Panc1 (cell line): ENCODE measurements at regions not wholly inside any gene's neighbourhood (a gene's known extent, or its start where the extent isn't known, plus 50 kb on each side); places are given as distances from the start of the nearest gene placed in this dataset.

Source experiments
- ATAC-seq: fragments of 200-7000 bp; cut with Tn5 transposase; 2 replicates; pipeline ENCODE4 v1.9.1; 2020; ENCODE audit warnings: mild to moderate bottlenecking, moderate library complexity
- BruUV-seq: library from RNA; stranded (reverse); fragments of 400-500 nt; replicated peaks from 2 replicates; lab custom pipeline; 2021; lab: Mats Ljungman, UMichigan
- CTCF ChIA-PET: fragments of 300-600 bp; sonication (Branson Sonifier 250); formaldehyde crosslinking; loops from one replicate; lab custom pipeline; 2022; ENCODE audit warnings: antibody characterized with exemption; lab: Charles Lee
- POLR2A ChIA-PET: fragments of 300-600 bp; sonication (Branson Sonifier 250); formaldehyde crosslinking; loops from one replicate; lab custom pipeline; 2022; ENCODE audit warnings: antibody characterized with exemption; lab: Charles Lee
- DNase-seq: peaks from one replicate; pipeline ENCODE4 v3.0.0-alpha.2; 2010; ENCODE audit warnings: low read depth, low spot score
- H3K27ac ChIP-seq: 2 replicates; pipeline ENCODE4 v1.5.1; 2011; ENCODE audit warnings: mild to moderate bottlenecking, low read length, inconsistent platforms
- H3K27me3 ChIP-seq: fragments of 200-500 bp; sonication (Bioruptor generic); 2 replicates; pipeline ENCODE4 v1.6.0; 2014; ENCODE audit warnings: low read length, inconsistent platforms; ENCODE audit not compliant: control insufficient read depth, insufficient read depth
- H3K36me3 ChIP-seq: fragments of 200-500 bp; sonication (Bioruptor generic); 2 replicates; pipeline ENCODE4 v1.5.1; 2014; ENCODE audit warnings: inconsistent platforms, mild to moderate bottlenecking, low read length, moderate library complexity; ENCODE audit not compliant: control insufficient read depth, insufficient read depth
- H3K4me1 ChIP-seq: 2 replicates; pipeline ENCODE4 v1.5.1; 2011; ENCODE audit warnings: inconsistent platforms, mild to moderate bottlenecking, low read length, moderate library complexity; ENCODE audit not compliant: control insufficient read depth, insufficient read depth
- H3K4me3 ChIP-seq, 2 experiments: 2 replicates each; pipeline ENCODE4 v1.5.1; 2011 to 2012; ENCODE audit warnings: low read depth in 2 of 2, low read length in 2 of 2, mild to moderate bottlenecking in 2 of 2, inconsistent platforms in 1 of 2, moderate library complexity in 1 of 2
- H3K9me3 ChIP-seq: fragments of 200-500 bp; sonication (Bioruptor generic); 2 replicates; pipeline ENCODE4 v1.5.1; 2014; ENCODE audit warnings: low read depth, mild to moderate bottlenecking, inconsistent platforms, low read length, moderate library complexity; ENCODE audit not compliant: control insufficient read depth, insufficient read depth
- POLR2AphosphoS5 ChIP-seq: IDR thresholded peaks from 2 replicates; pipeline ENCODE4 v1.6.1; 2012; ENCODE audit warnings: mild to moderate bottlenecking, low read depth, low read length, moderate library complexity
- SIN3A ChIP-seq: IDR thresholded peaks from 2 replicates; pipeline ENCODE4 v1.6.1; 2012; ENCODE audit warnings: low read depth, mild to moderate bottlenecking, low read length, moderate library complexity, borderline replicate concordance; ENCODE audit not compliant: insufficient read depth
- TCF7L2 ChIP-seq: IDR thresholded peaks from 2 replicates; pipeline ENCODE4 v1.6.1; 2011; ENCODE audit warnings: mild to moderate bottlenecking, low read depth, low read length, inconsistent platforms
- in situ Hi-C: cut with HindIII; loops from 2 replicates; pipeline ENCODE4 v1.10.0; 2016; ENCODE audit warnings: low sequenced_read_pairs, low pct_unique_long_range_greater_than_20kb
- intact Hi-C: fragments of 100-400 bp; cut with micrococcal nuclease; formaldehyde crosslinking; loops from one replicate; pipeline ENCODE4 v1.10.0; 2022; ENCODE audit not compliant: unreplicated experiment
- TF ChIP-seq, protein P1 (sequence below), 2 experiments: IDR thresholded peaks; 2 replicates each; pipeline ENCODE4 v1.6.1; 2011 to 2012; ENCODE audit warnings: low read depth in 2 of 2, control low read depth in 1 of 2, low read length in 1 of 2, mild to moderate bottlenecking in 1 of 2, moderate library complexity in 1 of 2; ENCODE audit not compliant: insufficient read depth in 1 of 2
- TF ChIP-seq, protein P2 (sequence below): fragments of 450-650 bp; IDR thresholded peaks from 2 replicates; pipeline ENCODE4 v1.5.1; 2017; ENCODE audit warnings: mild to moderate bottlenecking

GRCh38 chr9:111222757-111223156 is 107.3 kb downstream of the OR2K2 start:
- POLR2A ChIA-PET = no interaction called here
- in situ Hi-C loops = no loop called here
- intact Hi-C loops = no loop called here

DNA sequence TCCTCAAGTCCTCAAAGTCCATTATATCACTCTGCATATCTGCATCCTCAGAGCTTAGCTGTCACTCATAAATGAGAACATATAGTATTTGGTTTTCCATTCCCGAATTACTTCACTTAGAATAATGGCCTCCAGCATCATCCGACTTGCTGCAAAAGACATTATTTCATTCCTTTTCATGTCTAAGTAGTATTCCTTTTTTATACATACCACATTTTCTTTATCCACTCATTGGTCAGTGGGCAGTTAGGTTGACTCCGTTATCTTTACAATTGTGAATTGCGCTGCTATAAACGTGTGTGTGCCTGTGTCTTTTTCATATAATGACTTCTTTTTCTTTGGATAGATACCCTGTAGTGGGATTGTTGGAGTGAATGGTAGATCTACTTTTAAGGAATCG is 117.2 kb downstream of the OR2K2 start:
- H3K9me3 ChIP-seq = no peaks in the 10 kb centered on the region
- no peaks in the 10 kb centered on the region for H3K4me1 ChIP-seq
- ChIA-PET POLR2A (no interaction called here), CTCF (interaction anchor here (0.5 kb wide), 1 partner anchor 586 kb away, joined by 4 read pairs; no protein-coding TSS in a partner anchor)
- H3K36me3 ChIP-seq = no peaks in the 10 kb centered on the region
- no peaks in the 10 kb centered on the region for H3K27me3 ChIP-seq
- no peak overlapping the region for H3K4me3 ChIP-seq
- no peak for DNase-seq
- BruUV-seq = no TSS peak
- no peak overlapping the region for H3K27ac ChIP-seq
- ATAC-seq = no peak
- in situ Hi-C loops = no loop called here
- intact Hi-C loops = no loop called here
- TF ChIP-seq, protein P1, sequence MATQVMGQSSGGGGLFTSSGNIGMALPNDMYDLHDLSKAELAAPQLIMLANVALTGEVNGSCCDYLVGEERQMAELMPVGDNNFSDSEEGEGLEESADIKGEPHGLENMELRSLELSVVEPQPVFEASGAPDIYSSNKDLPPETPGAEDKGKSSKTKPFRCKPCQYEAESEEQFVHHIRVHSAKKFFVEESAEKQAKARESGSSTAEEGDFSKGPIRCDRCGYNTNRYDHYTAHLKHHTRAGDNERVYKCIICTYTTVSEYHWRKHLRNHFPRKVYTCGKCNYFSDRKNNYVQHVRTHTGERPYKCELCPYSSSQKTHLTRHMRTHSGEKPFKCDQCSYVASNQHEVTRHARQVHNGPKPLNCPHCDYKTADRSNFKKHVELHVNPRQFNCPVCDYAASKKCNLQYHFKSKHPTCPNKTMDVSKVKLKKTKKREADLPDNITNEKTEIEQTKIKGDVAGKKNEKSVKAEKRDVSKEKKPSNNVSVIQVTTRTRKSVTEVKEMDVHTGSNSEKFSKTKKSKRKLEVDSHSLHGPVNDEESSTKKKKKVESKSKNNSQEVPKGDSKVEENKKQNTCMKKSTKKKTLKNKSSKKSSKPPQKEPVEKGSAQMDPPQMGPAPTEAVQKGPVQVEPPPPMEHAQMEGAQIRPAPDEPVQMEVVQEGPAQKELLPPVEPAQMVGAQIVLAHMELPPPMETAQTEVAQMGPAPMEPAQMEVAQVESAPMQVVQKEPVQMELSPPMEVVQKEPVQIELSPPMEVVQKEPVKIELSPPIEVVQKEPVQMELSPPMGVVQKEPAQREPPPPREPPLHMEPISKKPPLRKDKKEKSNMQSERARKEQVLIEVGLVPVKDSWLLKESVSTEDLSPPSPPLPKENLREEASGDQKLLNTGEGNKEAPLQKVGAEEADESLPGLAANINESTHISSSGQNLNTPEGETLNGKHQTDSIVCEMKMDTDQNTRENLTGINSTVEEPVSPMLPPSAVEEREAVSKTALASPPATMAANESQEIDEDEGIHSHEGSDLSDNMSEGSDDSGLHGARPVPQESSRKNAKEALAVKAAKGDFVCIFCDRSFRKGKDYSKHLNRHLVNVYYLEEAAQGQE (IDR thresholded peaks at IDR 0.05; ENCODE audit: insufficient read depth in 1 of 2, low read depth in 2 of 2, low read length in 1 of 2) = no peak
- no peak for TF ChIP-seq SIN3A
- TF ChIP-seq POLR2AphosphoS5 = no peak
- TF ChIP-seq, protein P2, sequence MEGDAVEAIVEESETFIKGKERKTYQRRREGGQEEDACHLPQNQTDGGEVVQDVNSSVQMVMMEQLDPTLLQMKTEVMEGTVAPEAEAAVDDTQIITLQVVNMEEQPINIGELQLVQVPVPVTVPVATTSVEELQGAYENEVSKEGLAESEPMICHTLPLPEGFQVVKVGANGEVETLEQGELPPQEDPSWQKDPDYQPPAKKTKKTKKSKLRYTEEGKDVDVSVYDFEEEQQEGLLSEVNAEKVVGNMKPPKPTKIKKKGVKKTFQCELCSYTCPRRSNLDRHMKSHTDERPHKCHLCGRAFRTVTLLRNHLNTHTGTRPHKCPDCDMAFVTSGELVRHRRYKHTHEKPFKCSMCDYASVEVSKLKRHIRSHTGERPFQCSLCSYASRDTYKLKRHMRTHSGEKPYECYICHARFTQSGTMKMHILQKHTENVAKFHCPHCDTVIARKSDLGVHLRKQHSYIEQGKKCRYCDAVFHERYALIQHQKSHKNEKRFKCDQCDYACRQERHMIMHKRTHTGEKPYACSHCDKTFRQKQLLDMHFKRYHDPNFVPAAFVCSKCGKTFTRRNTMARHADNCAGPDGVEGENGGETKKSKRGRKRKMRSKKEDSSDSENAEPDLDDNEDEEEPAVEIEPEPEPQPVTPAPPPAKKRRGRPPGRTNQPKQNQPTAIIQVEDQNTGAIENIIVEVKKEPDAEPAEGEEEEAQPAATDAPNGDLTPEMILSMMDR = no peak
- no peak for TF ChIP-seq TCF7L2

More at GRCh38 chr9:111222757-111223156, 107.3 kb downstream of the OR2K2 start:
- CTCF ChIA-PET = interaction anchor here (0.6 kb wide), 1 partner anchor 653 kb away, joined by 3 read pairs; no protein-coding TSS in a partner anchor
- no peak for DNase-seq
- Histone ChIP-seq H3K27ac (no peak overlapping the region), H3K4me1 (no peaks in the 10 kb centered on the region), H3K36me3 (no peaks in the 10 kb centered on the region), H3K9me3 (no peaks in the 10 kb centered on the region), H3K27me3 (no peaks in the 10 kb centered on the region), H3K4me3 (no peak overlapping the region)
- TF ChIP-seq, protein P1 (IDR thresholded peaks at IDR 0.05; ENCODE audit: insufficient read depth in 1 of 2, low read depth in 2 of 2, low read length in 1 of 2) = no peak
- TF ChIP-seq POLR2AphosphoS5 = no peak
- TF ChIP-seq TCF7L2 = no peak
- no peak for TF ChIP-seq SIN3A
- TF ChIP-seq, protein P2 = no peak
- no peak for ATAC-seq
- no TSS peak for BruUV-seq
